Left lung (tissue), 4 donors: ENCODE measurements at regions not wholly inside any gene's neighbourhood (a gene's known extent, or its start where the extent isn't known, plus 50 kb on each side); places are given as distances from the start of the nearest gene placed in this dataset.

Experiments
- ATAC-seq: fragments of 200-7000 bp; cut with Tn5 transposase; one replicate; pipeline ENCODE4 v1.9.1; 2020; ENCODE audit warnings: moderate library complexity
- DNase-seq, 4 donors: peaks; one replicate each; pipeline ENCODE4 v3.0.0-alpha.2; 2013 to 2020
- H3K27ac ChIP-seq, 2 donors: fragments of 200-600 bp; sonication (generic) in 1 of 2; one replicate each; pipeline versions ENCODE4 v1.5.0 to v1.8.0; 2020 to 2021
- H3K27me3 ChIP-seq, 2 donors: fragments of 200-600 bp; sonication (generic) in 1 of 2; one replicate each; pipeline versions ENCODE4 v1.5.0 to v1.8.0; 2020 to 2021
- H3K36me3 ChIP-seq, 2 donors: fragments of 200-600 bp; sonication (generic) in 1 of 2; one replicate each; pipeline versions ENCODE4 v1.5.0 to v1.8.0; 2020 to 2021
- H3K4me1 ChIP-seq, 2 donors: fragments of 200-600 bp; one replicate each; pipeline ENCODE4 v1.8.0; 2021
- H3K4me3 ChIP-seq, 2 donors: fragments of 200-600 bp; sonication (generic) in 1 of 2; one replicate each; pipeline versions ENCODE4 v1.5.0 to v1.8.0; 2020 to 2021; ENCODE audit warnings: mild to moderate bottlenecking in 1 of 2
- H3K9me3 ChIP-seq, 2 donors: fragments of 200-600 bp; sonication (generic) in 1 of 2; one replicate each; pipeline versions ENCODE4 v1.5.0 to v1.8.0; 2020 to 2021
- CTCF ChIP-seq, 2 donors: fragments of 200-600 bp; sonication (generic) in 1 of 2; IDR thresholded peaks; one replicate each; pipeline versions ENCODE4 v1.5.0 to v1.8.0; 2021; ENCODE audit warnings: antibody characterized with exemption in 2 of 2
- intact Hi-C, 2 donors: fragments of 100-400 bp; cut with DNase I; formaldehyde crosslinking; loops; one replicate each; pipeline versions ENCODE4 v1.11.2 to v1.14.2; 2022
- donor health status: DM: no; HTN: yes; CAD: no.
- donor health status: DM: no; HTN: no; CAD: no.

- H3K4me3 ChIP-seq: no peak overlapping the region
- intact Hi-C loops: no loop called here
- no peak for TF ChIP-seq CTCF (IDR thresholded peaks at IDR 0.05)
These were observed 458.5 kb downstream of the IRX1 start for GRCh38 chr5:4054092-4054491.

GRCh38 chr5:4058899-4059298, 463.3 kb downstream of the IRX1 start:
- Histone ChIP-seq H3K4me3 (no peak overlapping the region), H3K27ac (no peak overlapping the region), H3K9me3 (no peaks in the 10 kb centered on the region), H3K36me3 (no peaks in the 10 kb centered on the region), H3K27me3 (no peaks in the 10 kb centered on the region), H3K4me1 (no peaks in the 10 kb centered on the region)
- peak in 1 of 4 donors; percentile 29 for DNase-seq
- no peak for TF ChIP-seq CTCF (IDR thresholded peaks at IDR 0.05)
- ATAC-seq: no peak
- intact Hi-C loops: no loop called here

More at GRCh38 chr5:4054092-4054491, 458.5 kb downstream of the IRX1 start:
- no peaks in the 10 kb centered on the region for H3K36me3 ChIP-seq
- H3K4me1 ChIP-seq: no peaks in the 10 kb centered on the region
- H3K27ac ChIP-seq: no peak overlapping the region
- DNase-seq (no peak), ATAC-seq (no peak)
- no peaks in the 10 kb centered on the region for H3K9me3 ChIP-seq
- H3K27me3 ChIP-seq: no peaks in the 10 kb centered on the region

- no peak overlapping the region for H3K27ac ChIP-seq
- H3K4me3 ChIP-seq: no peak overlapping the region
- intact Hi-C loops: no loop called here
- H3K36me3 ChIP-seq: no peaks in the 10 kb centered on the region
- H3K9me3 ChIP-seq: no peaks in the 10 kb centered on the region
- H3K4me1 ChIP-seq: no peaks in the 10 kb centered on the region
- no peak for TF ChIP-seq CTCF (IDR thresholded peaks at IDR 0.05)
- H3K27me3 ChIP-seq: peaks cover 0 to 4% of the 10 kb centered on the region in 2 donors
- DNase-seq: no peak
- no peak for ATAC-seq
These were observed 470.1 kb downstream of the IRX1 start for GRCh38 chr5:4065472-4066320.

GRCh38 chr5:4068171-4068570, 472.5 kb downstream of the IRX1 start:
- Histone ChIP-seq H3K4me1 (no peaks in the 10 kb centered on the region), H3K9me3 (no peaks in the 10 kb centered on the region), H3K27ac (no peak overlapping the region), H3K4me3 (no peak overlapping the region), H3K36me3 (no peaks in the 10 kb centered on the region), H3K27me3 (peaks cover 0 to 4% of the 10 kb centered on the region in 2 donors)
- TF ChIP-seq CTCF (IDR thresholded peaks at IDR 0.05): no peak
- ATAC-seq: no peak
- DNase-seq: no peak
- intact Hi-C loops: no loop called here

- Histone ChIP-seq H3K27ac (no peak overlapping the region), H3K4me3 (no peak overlapping the region), H3K4me1 (no peaks in the 10 kb centered on the region), H3K36me3 (no peaks in the 10 kb centered on the region), H3K9me3 (peaks cover 0 to 2% of the 10 kb centered on the region in 2 donors), H3K27me3 (no peaks in the 10 kb centered on the region)
- ATAC-seq (no peak), DNase-seq (no peak)
- no peak for TF ChIP-seq CTCF (IDR thresholded peaks at IDR 0.05)
- intact Hi-C loops: no loop called here
These were observed 482.9 kb downstream of the IRX1 start for GRCh38 chr5:4078544-4078943.
